HG02678 (cell line): ENCODE measurements at regions not wholly inside any gene's neighbourhood (a gene's known extent, or its start where the extent isn't known, plus 50 kb on each side); places are given as distances from the start of the nearest gene placed in this dataset.
"Not testable (repeated sequence)": the region's sequence is repeated elsewhere in the genome, so short reads cannot be mapped to it uniquely, and the experiment has no call there.

Experiments
- ATAC-seq: cut with Tn5 transposase; IDR thresholded peaks from one replicate; pipeline ENCODE4 v1.9.1; 2021; ENCODE audit warnings: mild to moderate bottlenecking, moderate library complexity; ENCODE audit not compliant: unreplicated experiment

- no peak for ATAC-seq
Observed at GRCh38 chr15:66959875-66960274, 105.5 kb upstream of the SMAD3 start.

GRCh38 chr15:66960519-66960918, 104.9 kb upstream of the SMAD3 start:
- no peak for ATAC-seq

- ATAC-seq: no peak
Observed at GRCh38 chr15:66961407-66961884, 104.0 kb upstream of the SMAD3 start.

GRCh38 chr15:66961901-66962300, 103.5 kb upstream of the SMAD3 start:
- ATAC-seq: no peak

- ATAC-seq: no peak
Observed at GRCh38 chr15:66962522-66962921, 102.9 kb upstream of the SMAD3 start.

- ATAC-seq: no peak
Observed at GRCh38 chr15:66963084-66963483, 102.3 kb upstream of the SMAD3 start.

GRCh38 chr15:66963710-66964109, 101.7 kb upstream of the SMAD3 start:
- no peak for ATAC-seq

- no peak for ATAC-seq
Observed at GRCh38 chr15:66964111-66964738, 101.2 kb upstream of the SMAD3 start.

GRCh38 chr15:66964791-66965190, 100.6 kb upstream of the SMAD3 start:
- no peak for ATAC-seq

- no peak for ATAC-seq
Observed at GRCh38 chr15:66965201-66965900, 100.1 kb upstream of the SMAD3 start.

GRCh38 chr15:66966256-66966655, 99.1 kb upstream of the SMAD3 start:
- no peak for ATAC-seq

GRCh38 chr15:66968806-66969596, 96.4 kb upstream of the SMAD3 start:
- no peak for ATAC-seq

GRCh38 chr15:66974131-66974530, 91.3 kb upstream of the SMAD3 start:
- ATAC-seq: not testable (repeated sequence)

GRCh38 chr15:66976106-66976640, 89.2 kb upstream of the SMAD3 start:
- not testable (repeated sequence) for ATAC-seq

- not testable (repeated sequence) for ATAC-seq
Observed at GRCh38 chr15:66980326-66980725, 85.1 kb upstream of the SMAD3 start.

- no peak for ATAC-seq
Observed at GRCh38 chr15:66981771-66982170, 83.6 kb upstream of the SMAD3 start.

- ATAC-seq: no peak
Observed at GRCh38 chr15:66982250-66982649, 83.2 kb upstream of the SMAD3 start.

GRCh38 chr15:66982816-66983215, 82.6 kb upstream of the SMAD3 start:
- ATAC-seq: no peak

- ATAC-seq: no peak
Observed at GRCh38 chr15:66985653-66986052, 79.7 kb upstream of the SMAD3 start.

- ATAC-seq: no peak
Observed at GRCh38 chr15:66986951-66987350, 78.5 kb upstream of the SMAD3 start.

- no peak for ATAC-seq
Observed at GRCh38 chr15:66993090-66993489, 72.3 kb upstream of the SMAD3 start.
